GM12892 (cell line): ENCODE measurements at regions not wholly inside any gene's neighbourhood (a gene's known extent, or its start where the extent isn't known, plus 50 kb on each side); places are given as distances from the start of the nearest gene placed in this dataset.

ENCODE experiments used
- POLR2A ChIP-seq: IDR thresholded peaks from 2 replicates; pipeline ENCODE4 v1.6.1; 2011; ENCODE audit warnings: low read depth, low read length, control low read depth
- TAF1 ChIP-seq: IDR thresholded peaks from 2 replicates; pipeline ENCODE4 v1.6.1; 2011; ENCODE audit warnings: low read depth, mild to moderate bottlenecking, control low read depth, low read length, borderline replicate concordance

- TF ChIP-seq POLR2A (no peak), TAF1 (no peak)
Observed at GRCh38 chr3:94232921-94233320, 170.1 kb downstream of the NSUN3 start.
